ENCODE measurements at regions not wholly inside any gene's neighbourhood (a gene's known extent, or its start where the extent isn't known, plus 50 kb on each side); places are given as distances from the start of the nearest gene placed in this dataset.

- Histone ChIP-seq H3K9me3 (ENCODE audit: control insufficient read depth in 3 of 3, low read length in 3 of 3) (no peaks in the 10 kb centered on the region), H3K4me1 (ENCODE audit: control insufficient read depth in 3 of 3, insufficient read depth in 3 of 3, low read length in 3 of 3) (no peaks in the 10 kb centered on the region), H3K9ac (ENCODE audit: low read depth in 1 of 3, low read length in 3 of 3) (no peak overlapping the region), H3K36me3 (ENCODE audit: control insufficient read depth in 3 of 3, insufficient read depth in 3 of 3, low read length in 3 of 3) (no peaks in the 10 kb centered on the region), H3K4me3 (ENCODE audit: low read length in 3 of 3) (no peak overlapping the region), H3K27me3 (ENCODE audit: control insufficient read depth in 3 of 3, insufficient read depth in 3 of 3, low read length in 3 of 3) (peaks cover 0 to 2% (median 0%) of the 10 kb centered on the region in 3 donors), H3K27ac (ENCODE audit: low read depth, low read length) (no peak overlapping the region)
Measured at GRCh38 chr3:168342946-168343850, 247.5 kb upstream of the GOLIM4 start.

GRCh38 chr3:168341956-168342936 lies 246.5 kb upstream of the GOLIM4 start:
- no peak overlapping the region for H3K4me3 ChIP-seq (ENCODE audit: low read length in 3 of 3)
- H3K27me3 ChIP-seq (ENCODE audit: control insufficient read depth in 3 of 3, insufficient read depth in 3 of 3, low read length in 3 of 3), result peaks cover 0 to 2% (median 0%) of the 10 kb centered on the region in 3 donors
- no peaks in the 10 kb centered on the region for H3K4me1 ChIP-seq (ENCODE audit: control insufficient read depth in 3 of 3, insufficient read depth in 3 of 3, low read length in 3 of 3)
- H3K9me3 ChIP-seq (ENCODE audit: control insufficient read depth in 3 of 3, low read length in 3 of 3), result no peaks in the 10 kb centered on the region
- no peak overlapping the region for H3K27ac ChIP-seq (ENCODE audit: low read depth, low read length)
- no peaks in the 10 kb centered on the region for H3K36me3 ChIP-seq (ENCODE audit: control insufficient read depth in 3 of 3, insufficient read depth in 3 of 3, low read length in 3 of 3)
- no peak overlapping the region for H3K9ac ChIP-seq (ENCODE audit: low read depth in 1 of 3, low read length in 3 of 3)

GRCh38 chr3:168341192-168341815 lies 245.6 kb upstream of the GOLIM4 start:
- Histone ChIP-seq H3K27ac (ENCODE audit: low read depth, low read length) (no peak overlapping the region), H3K9me3 (ENCODE audit: control insufficient read depth in 3 of 3, low read length in 3 of 3) (no peaks in the 10 kb centered on the region), H3K27me3 (ENCODE audit: control insufficient read depth in 3 of 3, insufficient read depth in 3 of 3, low read length in 3 of 3) (peaks cover 0 to 2% (median 0%) of the 10 kb centered on the region in 3 donors), H3K4me1 (ENCODE audit: control insufficient read depth in 3 of 3, insufficient read depth in 3 of 3, low read length in 3 of 3) (no peaks in the 10 kb centered on the region), H3K36me3 (ENCODE audit: control insufficient read depth in 3 of 3, insufficient read depth in 3 of 3, low read length in 3 of 3) (no peaks in the 10 kb centered on the region), H3K9ac (ENCODE audit: low read depth in 1 of 3, low read length in 3 of 3) (no peak overlapping the region), H3K4me3 (ENCODE audit: low read length in 3 of 3) (no peak overlapping the region)

GRCh38 chr3:168338161-168338560 lies 242.4 kb upstream of the GOLIM4 start:
- no peak overlapping the region for H3K4me3 ChIP-seq (ENCODE audit: low read length in 3 of 3)
- no peaks in the 10 kb centered on the region for H3K4me1 ChIP-seq (ENCODE audit: control insufficient read depth in 3 of 3, insufficient read depth in 3 of 3, low read length in 3 of 3)
- peaks cover 0 to 2% (median 0%) of the 10 kb centered on the region in 3 donors for H3K27me3 ChIP-seq (ENCODE audit: control insufficient read depth in 3 of 3, insufficient read depth in 3 of 3, low read length in 3 of 3)
- no peaks in the 10 kb centered on the region for H3K36me3 ChIP-seq (ENCODE audit: control insufficient read depth in 3 of 3, insufficient read depth in 3 of 3, low read length in 3 of 3)
- no peak overlapping the region for H3K9ac ChIP-seq (ENCODE audit: low read depth in 1 of 3, low read length in 3 of 3)
- no peaks in the 10 kb centered on the region for H3K9me3 ChIP-seq (ENCODE audit: control insufficient read depth in 3 of 3, low read length in 3 of 3)
- no peak overlapping the region for H3K27ac ChIP-seq (ENCODE audit: low read depth, low read length)

GRCh38 chr3:168336276-168336675 lies 240.6 kb upstream of the GOLIM4 start:
- Histone ChIP-seq H3K27me3 (ENCODE audit: control insufficient read depth in 3 of 3, insufficient read depth in 3 of 3, low read length in 3 of 3) (peaks cover 0 to 2% (median 0%) of the 10 kb centered on the region in 3 donors), H3K36me3 (ENCODE audit: control insufficient read depth in 3 of 3, insufficient read depth in 3 of 3, low read length in 3 of 3) (no peaks in the 10 kb centered on the region), H3K9ac (ENCODE audit: low read depth in 1 of 3, low read length in 3 of 3) (no peak overlapping the region), H3K27ac (ENCODE audit: low read depth, low read length) (no peak overlapping the region), H3K4me1 (ENCODE audit: control insufficient read depth in 3 of 3, insufficient read depth in 3 of 3, low read length in 3 of 3) (no peaks in the 10 kb centered on the region), H3K4me3 (ENCODE audit: low read length in 3 of 3) (no peak overlapping the region), H3K9me3 (ENCODE audit: control insufficient read depth in 3 of 3, low read length in 3 of 3) (no peaks in the 10 kb centered on the region)

- no peak overlapping the region for H3K4me3 ChIP-seq (ENCODE audit: low read length in 3 of 3)
- H3K9ac ChIP-seq (ENCODE audit: low read depth in 1 of 3, low read length in 3 of 3), result no peak overlapping the region
- no peaks in the 10 kb centered on the region for H3K27me3 ChIP-seq (ENCODE audit: control insufficient read depth in 3 of 3, insufficient read depth in 3 of 3, low read length in 3 of 3)
- no peak overlapping the region for H3K27ac ChIP-seq (ENCODE audit: low read depth, low read length)
- H3K9me3 ChIP-seq (ENCODE audit: control insufficient read depth in 3 of 3, low read length in 3 of 3), result no peaks in the 10 kb centered on the region
- H3K4me1 ChIP-seq (ENCODE audit: control insufficient read depth in 3 of 3, insufficient read depth in 3 of 3, low read length in 3 of 3), result no peaks in the 10 kb centered on the region
- H3K36me3 ChIP-seq (ENCODE audit: control insufficient read depth in 3 of 3, insufficient read depth in 3 of 3, low read length in 3 of 3), result no peaks in the 10 kb centered on the region
Measured at GRCh38 chr3:168333410-168333935, 237.7 kb upstream of the GOLIM4 start.

GRCh38 chr3:168331756-168332155 lies 236.0 kb upstream of the GOLIM4 start:
- no peaks in the 10 kb centered on the region for H3K4me1 ChIP-seq (ENCODE audit: control insufficient read depth in 3 of 3, insufficient read depth in 3 of 3, low read length in 3 of 3)
- no peaks in the 10 kb centered on the region for H3K36me3 ChIP-seq (ENCODE audit: control insufficient read depth in 3 of 3, insufficient read depth in 3 of 3, low read length in 3 of 3)
- no peak overlapping the region for H3K27ac ChIP-seq (ENCODE audit: low read depth, low read length)
- H3K4me3 ChIP-seq (ENCODE audit: low read length in 3 of 3), result no peak overlapping the region
- no peaks in the 10 kb centered on the region for H3K9me3 ChIP-seq (ENCODE audit: control insufficient read depth in 3 of 3, low read length in 3 of 3)
- H3K9ac ChIP-seq (ENCODE audit: low read depth in 1 of 3, low read length in 3 of 3), result no peak overlapping the region
- no peaks in the 10 kb centered on the region for H3K27me3 ChIP-seq (ENCODE audit: control insufficient read depth in 3 of 3, insufficient read depth in 3 of 3, low read length in 3 of 3)

- Histone ChIP-seq H3K27ac (ENCODE audit: low read depth, low read length) (no peak overlapping the region), H3K9me3 (ENCODE audit: control insufficient read depth in 3 of 3, low read length in 3 of 3) (no peaks in the 10 kb centered on the region), H3K9ac (ENCODE audit: low read depth in 1 of 3, low read length in 3 of 3) (no peak overlapping the region), H3K4me3 (ENCODE audit: low read length in 3 of 3) (no peak overlapping the region), H3K36me3 (ENCODE audit: control insufficient read depth in 3 of 3, insufficient read depth in 3 of 3, low read length in 3 of 3) (no peaks in the 10 kb centered on the region), H3K27me3 (ENCODE audit: control insufficient read depth in 3 of 3, insufficient read depth in 3 of 3, low read length in 3 of 3) (no peaks in the 10 kb centered on the region), H3K4me1 (ENCODE audit: control insufficient read depth in 3 of 3, insufficient read depth in 3 of 3, low read length in 3 of 3) (no peaks in the 10 kb centered on the region)
Measured at GRCh38 chr3:168330983-168331382, 235.3 kb upstream of the GOLIM4 start.

- no peaks in the 10 kb centered on the region for H3K4me1 ChIP-seq (ENCODE audit: control insufficient read depth in 3 of 3, insufficient read depth in 3 of 3, low read length in 3 of 3)
- H3K36me3 ChIP-seq (ENCODE audit: control insufficient read depth in 3 of 3, insufficient read depth in 3 of 3, low read length in 3 of 3), result no peaks in the 10 kb centered on the region
- H3K4me3 ChIP-seq (ENCODE audit: low read length in 3 of 3), result no peak overlapping the region
- H3K9ac ChIP-seq (ENCODE audit: low read depth in 1 of 3, low read length in 3 of 3), result no peak overlapping the region
- no peak overlapping the region for H3K27ac ChIP-seq (ENCODE audit: low read depth, low read length)
- no peaks in the 10 kb centered on the region for H3K9me3 ChIP-seq (ENCODE audit: control insufficient read depth in 3 of 3, low read length in 3 of 3)
- no peaks in the 10 kb centered on the region for H3K27me3 ChIP-seq (ENCODE audit: control insufficient read depth in 3 of 3, insufficient read depth in 3 of 3, low read length in 3 of 3)
Measured at GRCh38 chr3:168327856-168328255, 232.1 kb upstream of the GOLIM4 start.
